HFFc6 (cell line): ENCODE measurements at regions not wholly inside any gene's neighbourhood (a gene's known extent, or its start where the extent isn't known, plus 50 kb on each side); places are given as distances from the start of the nearest gene placed in this dataset.
"Not testable (repeated sequence)": the region's sequence is repeated elsewhere in the genome, so short reads cannot be mapped to it uniquely, and the experiment has no call there.

ENCODE experiments used
- DNase-seq: peaks from one replicate; pipeline ENCODE4 v3.0.0-alpha.2; 2018
- H3K27ac Mint-ChIP-seq: 2 replicates; pipeline ENCODE4 v1.8.0; 2020; ENCODE audit warnings: mild to moderate bottlenecking, mixed read lengths
- H3K27me3 Mint-ChIP-seq: 2 replicates; pipeline ENCODE4 v1.8.0; 2021; ENCODE audit warnings: mild to moderate bottlenecking, moderate library complexity, mixed read lengths; ENCODE audit not compliant: insufficient read depth
- H3K36me3 Mint-ChIP-seq: 2 replicates; pipeline ENCODE4 v1.8.0; 2021; ENCODE audit warnings: low read depth, mixed read lengths
- H3K4me1 Mint-ChIP-seq: 2 replicates; pipeline ENCODE4 v1.8.0; 2020; ENCODE audit warnings: low read depth, mixed read lengths
- H3K4me3 Mint-ChIP-seq: 2 replicates; pipeline ENCODE4 v1.8.0; 2020; ENCODE audit warnings: mild to moderate bottlenecking, moderate library complexity, mixed read lengths
- H3K9me3 Mint-ChIP-seq: 2 replicates; pipeline ENCODE4 v1.8.0; 2020; ENCODE audit warnings: mild to moderate bottlenecking, mixed read lengths
- CTCF ChIP-seq: fragments of 200-600 bp; sonication (generic); IDR thresholded peaks from 2 replicates; pipeline ENCODE4 v1.5.0; 2021; ENCODE audit warnings: antibody characterized with exemption, mild to moderate bottlenecking

GRCh38 chr4:54446581-54446980 lies 211.2 kb upstream of the KIT start:
- no peaks in the 10 kb centered on the region for H3K4me1 Mint-ChIP-seq
- no peak overlapping the region for H3K27ac Mint-ChIP-seq
- no peak for TF ChIP-seq CTCF
- no peak for DNase-seq
- H3K36me3 Mint-ChIP-seq: peaks cover 6% of the 10 kb centered on the region; the same call in 1 of the 2 replicates
- peaks cover 21% of the 10 kb centered on the region for H3K9me3 Mint-ChIP-seq
- peaks cover 10% of the 10 kb centered on the region; the same call in 1 of the 2 replicates for H3K27me3 Mint-ChIP-seq
- no peak overlapping the region for H3K4me3 Mint-ChIP-seq

GRCh38 chr4:54447304-54447703 lies 210.5 kb upstream of the KIT start:
- H3K27me3 Mint-ChIP-seq: peaks cover 12% of the 10 kb centered on the region; the same call in 1 of the 2 replicates
- peaks cover 6% of the 10 kb centered on the region; the same call in 1 of the 2 replicates for H3K36me3 Mint-ChIP-seq
- no peak for TF ChIP-seq CTCF
- no peaks in the 10 kb centered on the region for H3K4me1 Mint-ChIP-seq
- peaks cover 26% of the 10 kb centered on the region for H3K9me3 Mint-ChIP-seq
- no peak for DNase-seq
- no peak overlapping the region for H3K27ac Mint-ChIP-seq
- H3K4me3 Mint-ChIP-seq: no peak overlapping the region

- peaks cover 6% of the 10 kb centered on the region; the same call in 1 of the 2 replicates for H3K36me3 Mint-ChIP-seq
- H3K27me3 Mint-ChIP-seq: peaks cover 15% of the 10 kb centered on the region; the same call in 1 of the 2 replicates
- DNase-seq: no peak
- no peaks in the 10 kb centered on the region for H3K4me1 Mint-ChIP-seq
- peaks cover 26% of the 10 kb centered on the region for H3K9me3 Mint-ChIP-seq
- no peak overlapping the region for H3K27ac Mint-ChIP-seq
- TF ChIP-seq CTCF: no peak
- no peak overlapping the region for H3K4me3 Mint-ChIP-seq
These were observed 207.8 kb upstream of the KIT start for GRCh38 chr4:54449999-54450398.

- H3K9me3 Mint-ChIP-seq: peaks cover 14% of the 10 kb centered on the region
- not testable (repeated sequence) for H3K27ac Mint-ChIP-seq, DNase-seq, H3K4me3 Mint-ChIP-seq, H3K36me3 Mint-ChIP-seq, H3K27me3 Mint-ChIP-seq, H3K4me1 Mint-ChIP-seq
These were observed 190.8 kb upstream of the KIT start for GRCh38 chr4:54466960-54467359.

- peaks cover 2% of the 10 kb centered on the region; the same call in 1 of the 2 replicates for H3K27me3 Mint-ChIP-seq
- no peak overlapping the region for H3K4me3 Mint-ChIP-seq
These were observed 184.6 kb upstream of the KIT start for GRCh38 chr4:54473077-54473545.

GRCh38 chr4:54473798-54474197 lies 184.0 kb upstream of the KIT start:
- H3K27me3 Mint-ChIP-seq: peaks cover 2% of the 10 kb centered on the region; the same call in 1 of the 2 replicates

More at GRCh38 chr4:54473077-54473545, 184.6 kb upstream of the KIT start:
- TF ChIP-seq CTCF: no peak
- Mint-ChIP-seq H3K9me3 (no peaks in the 10 kb centered on the region), H3K4me1 (no peaks in the 10 kb centered on the region), H3K36me3 (no peaks in the 10 kb centered on the region), H3K27ac (no peak overlapping the region)
- DNase-seq: peak; percentile 10

More at GRCh38 chr4:54473798-54474197, 184.0 kb upstream of the KIT start:
- Mint-ChIP-seq H3K4me3 (no peak overlapping the region), H3K4me1 (no peaks in the 10 kb centered on the region), H3K36me3 (no peaks in the 10 kb centered on the region), H3K9me3 (no peaks in the 10 kb centered on the region), H3K27ac (no peak overlapping the region)
- TF ChIP-seq CTCF: no peak
- no peak for DNase-seq
